ENCODE measurements at regions not wholly inside any gene's neighbourhood (a gene's known extent, or its start where the extent isn't known, plus 50 kb on each side); places are given as distances from the start of the nearest gene placed in this dataset.

DNA sequence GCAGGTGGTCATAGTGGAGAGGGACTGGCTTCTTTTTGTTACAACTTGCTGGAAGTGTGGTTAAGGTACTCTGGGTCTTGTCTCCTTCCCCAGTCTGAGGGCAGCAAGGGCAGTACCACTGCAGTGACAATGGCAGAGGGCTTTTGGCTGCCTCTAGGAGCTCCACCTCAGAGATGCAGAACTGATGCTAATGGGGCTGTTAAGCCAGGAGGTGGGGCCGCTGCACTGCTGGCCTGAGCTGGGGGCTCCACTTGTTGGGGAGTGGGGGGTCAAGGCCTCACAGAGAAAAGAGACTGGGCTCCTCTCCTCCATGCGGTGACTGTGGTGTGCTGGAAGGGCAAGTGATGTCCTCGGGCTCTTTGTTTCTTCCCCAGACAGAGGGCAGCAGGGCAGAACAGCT lies 135.7 kb downstream of the DSEL start:
- DNase-seq (ENCODE audit: low read depth in 3 of 3) = no peak

DNA sequence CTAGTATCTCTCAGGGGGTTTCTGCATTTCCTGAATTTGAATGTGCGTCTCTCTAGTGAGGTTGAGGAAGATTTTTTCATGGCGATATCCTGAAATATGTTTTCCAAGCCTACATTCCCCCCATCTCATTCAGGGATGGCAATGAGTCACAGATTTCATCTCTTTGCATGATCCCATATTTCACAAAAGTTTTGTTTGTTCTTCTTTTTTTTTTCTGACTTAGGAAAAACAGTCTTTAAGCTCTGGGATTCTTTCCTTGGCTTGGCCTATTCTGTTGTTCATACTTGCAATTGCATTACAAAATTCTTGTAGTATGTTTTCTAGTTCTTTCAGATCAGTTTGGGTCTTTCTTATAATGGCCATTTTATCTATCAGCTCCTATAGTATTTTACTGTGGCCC lies 136.5 kb downstream of the DSEL start:
- DNase-seq (ENCODE audit: low read depth in 3 of 3) = no peak

DNA sequence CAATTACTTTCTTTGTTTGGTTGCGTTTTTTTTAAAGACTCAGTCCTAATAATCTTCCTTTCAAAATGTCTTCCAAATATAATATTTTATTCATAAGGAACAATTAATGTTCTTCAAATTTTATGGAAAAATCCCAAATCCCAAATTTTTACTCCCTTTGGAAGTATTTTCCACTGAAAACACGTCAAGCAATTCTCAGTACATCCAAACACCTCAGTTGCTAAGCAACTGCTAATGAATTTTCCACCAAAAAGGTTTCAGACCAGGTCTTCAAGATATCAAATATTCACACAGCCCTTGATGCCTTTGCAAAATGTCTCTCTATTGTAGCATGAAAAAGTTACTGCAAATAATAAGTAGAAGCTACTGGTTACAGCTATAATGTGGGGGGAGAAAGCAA lies 140.1 kb downstream of the DSEL start:
- no peak for DNase-seq (ENCODE audit: low read depth in 3 of 3)

DNA sequence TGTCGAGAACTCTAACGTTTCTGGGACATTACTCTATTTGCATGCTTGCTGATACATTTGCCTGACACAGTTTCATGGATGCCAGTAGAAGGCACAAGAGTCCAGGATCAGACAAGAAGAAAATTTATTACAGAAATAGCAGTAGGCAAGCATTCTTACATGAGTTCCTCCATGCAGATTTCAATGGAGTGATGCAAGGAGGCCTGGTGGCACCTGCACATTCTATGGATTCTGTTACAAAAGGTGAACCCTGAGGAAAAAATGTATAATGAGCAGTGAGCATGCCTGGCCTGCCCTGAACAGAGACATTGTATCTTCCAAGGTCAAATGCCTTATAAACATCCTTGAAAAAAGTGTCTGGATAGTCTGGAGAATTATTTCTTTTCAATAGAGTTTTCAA lies 142.9 kb downstream of the DSEL start:
- DNase-seq (ENCODE audit: low read depth in 3 of 3) = no peak

DNA sequence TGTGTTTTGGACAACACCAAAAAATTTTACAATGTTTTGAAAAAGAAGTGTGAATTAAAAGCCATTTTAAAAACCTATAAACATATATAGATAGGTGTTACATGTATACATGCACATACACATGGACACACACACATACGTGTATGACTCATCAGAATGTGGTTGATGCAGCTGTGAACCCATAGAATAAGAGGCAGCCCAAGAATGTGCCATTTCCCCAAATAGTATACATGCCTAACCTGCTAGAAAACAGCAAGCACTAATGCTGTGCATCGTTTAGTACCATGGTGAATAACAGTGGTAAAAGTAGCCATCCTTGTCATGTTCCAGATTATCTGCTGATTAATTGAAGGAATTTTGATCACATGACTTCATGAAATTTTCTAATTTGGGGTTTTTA lies 149.0 kb downstream of the DSEL start:
- no peak for DNase-seq (ENCODE audit: low read depth in 3 of 3)

DNA sequence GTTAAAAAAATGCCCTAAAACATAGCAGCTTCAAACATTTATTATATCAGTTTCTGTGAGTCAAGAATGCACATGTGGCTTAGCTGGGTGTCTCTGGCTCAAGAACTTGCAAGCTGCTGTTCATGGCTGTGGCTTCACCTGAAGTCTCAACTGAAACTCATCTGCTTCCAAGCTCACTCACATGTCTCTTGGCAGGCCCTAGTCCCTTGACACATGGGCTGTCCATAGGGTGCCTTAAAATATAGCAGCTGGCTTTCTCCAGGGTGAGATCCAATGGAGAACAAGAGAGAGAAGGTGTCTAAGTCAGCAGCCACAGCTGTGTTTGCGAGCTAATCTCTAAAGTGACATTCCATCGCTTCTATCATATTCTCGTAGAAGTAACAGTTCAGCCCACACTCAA lies 152.8 kb downstream of the DSEL start:
- DNase-seq (ENCODE audit: low read depth in 3 of 3) = no peak

DNA sequence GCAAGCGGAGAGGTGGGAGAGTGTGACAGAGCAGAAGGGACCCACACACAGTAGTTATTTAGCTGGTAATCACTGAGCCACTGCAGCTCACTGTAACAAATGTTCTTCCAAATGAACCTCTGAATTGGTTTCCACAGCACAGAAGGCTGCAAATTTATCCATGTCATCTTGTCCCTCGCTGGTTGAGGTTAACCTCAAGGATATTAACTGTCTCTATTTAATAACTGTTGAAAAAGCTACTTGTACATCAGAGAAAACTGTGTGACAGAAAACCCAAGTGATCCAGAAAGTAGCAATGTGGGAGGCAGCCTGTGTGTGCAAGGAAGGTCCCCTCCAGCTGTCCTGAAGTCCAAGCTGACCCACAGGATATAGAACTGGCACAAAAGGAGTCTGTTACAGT lies 153.6 kb downstream of the DSEL start:
- no peak for DNase-seq (ENCODE audit: low read depth in 3 of 3)

DNA sequence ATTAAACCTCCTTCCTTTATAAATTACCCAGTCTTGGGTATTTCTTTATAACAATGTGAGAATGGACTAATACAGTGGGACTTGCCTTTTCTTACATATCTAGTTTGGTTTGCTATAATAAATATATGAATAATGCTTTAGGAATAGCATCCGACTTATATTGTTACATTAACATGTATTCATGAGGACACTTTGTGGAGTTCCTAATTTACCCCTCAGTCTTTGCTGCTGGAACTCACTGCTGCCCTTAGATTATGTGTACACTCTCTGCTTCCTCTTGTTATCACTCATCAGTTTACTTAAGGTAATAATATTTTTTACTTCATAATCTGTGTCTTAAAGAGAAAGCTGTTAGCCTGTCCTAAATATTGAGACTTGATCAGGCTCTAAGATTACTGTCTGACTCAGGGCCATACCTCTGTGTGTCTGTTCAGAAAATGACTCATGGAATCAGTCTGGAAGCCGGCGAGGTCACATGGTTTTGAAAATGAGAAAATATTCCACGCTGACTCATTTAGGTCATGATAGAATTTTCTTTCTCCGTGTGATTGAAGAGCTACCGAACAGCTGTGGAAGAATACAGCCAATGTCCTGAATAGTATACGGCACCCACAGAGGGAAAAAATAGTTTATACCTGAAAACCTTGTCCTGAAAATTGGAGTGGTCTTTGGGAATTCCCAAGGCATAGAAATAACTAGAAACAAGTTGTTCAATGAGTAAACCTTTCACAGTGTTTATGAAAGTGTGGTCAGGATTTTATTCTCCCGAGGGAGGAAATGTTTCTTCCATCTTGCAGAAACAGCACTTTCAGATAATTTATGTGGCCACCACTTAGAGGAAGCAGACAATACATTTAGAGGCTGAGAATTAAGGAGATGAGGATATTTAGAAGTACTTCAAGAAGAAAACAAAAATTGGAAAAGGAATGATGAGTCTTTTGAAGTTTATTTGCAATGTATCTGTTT lies 156.4 kb downstream of the DSEL start:
- peak; percentile 8 to 27 (median 22) for DNase-seq (ENCODE audit: low read depth in 3 of 3)

DNA sequence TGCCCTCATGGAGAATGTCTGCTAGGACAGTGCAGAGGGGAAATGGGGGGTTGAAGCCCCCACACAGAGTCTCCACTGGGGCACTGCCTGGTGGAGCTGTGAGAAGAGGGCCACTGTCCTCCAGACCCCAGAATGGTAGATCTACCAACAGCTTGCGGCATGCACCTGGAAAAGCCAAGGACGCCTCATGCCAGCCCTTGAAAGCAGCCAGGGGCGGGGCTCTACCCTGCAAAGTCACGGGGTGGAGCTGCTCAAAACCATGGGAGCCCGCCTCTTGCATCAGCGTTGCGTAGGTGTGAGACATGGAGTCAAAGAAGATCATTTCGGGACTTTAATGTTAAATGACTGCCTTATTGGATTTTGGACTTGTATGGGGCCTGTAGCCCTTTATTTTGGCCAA lies 157.6 kb downstream of the DSEL start:
- DNase-seq (ENCODE audit: low read depth in 3 of 3) = no peak

DNA sequence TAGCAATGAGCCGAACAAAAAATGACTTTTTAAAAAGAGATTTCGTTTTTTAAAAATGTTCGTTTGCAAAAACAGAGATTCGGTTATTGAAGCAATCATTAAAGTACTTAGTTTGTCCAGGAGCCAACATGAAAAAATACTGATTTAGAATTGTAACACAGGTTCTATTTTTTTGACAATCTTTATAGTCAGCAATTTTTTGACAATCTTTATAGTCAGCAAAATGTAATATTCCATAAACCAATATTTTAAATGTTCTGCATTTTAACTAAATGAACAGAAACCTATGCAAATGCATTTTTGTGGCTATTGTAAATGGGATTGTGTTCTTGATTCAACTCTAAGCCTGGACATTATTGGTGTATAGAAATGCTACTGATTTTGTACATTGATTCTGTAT lies 161.8 kb downstream of the DSEL start:
- DNase-seq (ENCODE audit: low read depth in 3 of 3) = no peak

DNA sequence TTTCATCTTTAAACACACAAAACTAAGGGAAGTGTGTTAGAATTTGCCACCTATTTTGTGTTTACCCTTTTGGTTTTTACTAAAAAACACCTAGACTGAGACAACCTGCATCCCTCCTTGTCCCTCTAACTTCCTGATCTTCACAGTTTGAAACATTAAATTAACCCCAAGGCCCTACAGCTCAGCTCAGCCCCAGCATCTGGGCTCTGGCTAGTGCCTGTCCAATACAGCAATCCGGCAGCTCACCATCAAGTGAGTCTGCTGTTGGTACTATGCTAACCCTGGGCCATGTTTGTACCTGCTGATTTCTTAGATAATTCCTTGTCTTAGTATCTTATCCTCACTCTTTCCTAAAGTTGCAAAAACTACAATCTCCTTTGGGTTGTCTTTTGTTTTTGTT lies 162.4 kb downstream of the DSEL start:
- DNase-seq (ENCODE audit: low read depth in 3 of 3) = no peak

DNA sequence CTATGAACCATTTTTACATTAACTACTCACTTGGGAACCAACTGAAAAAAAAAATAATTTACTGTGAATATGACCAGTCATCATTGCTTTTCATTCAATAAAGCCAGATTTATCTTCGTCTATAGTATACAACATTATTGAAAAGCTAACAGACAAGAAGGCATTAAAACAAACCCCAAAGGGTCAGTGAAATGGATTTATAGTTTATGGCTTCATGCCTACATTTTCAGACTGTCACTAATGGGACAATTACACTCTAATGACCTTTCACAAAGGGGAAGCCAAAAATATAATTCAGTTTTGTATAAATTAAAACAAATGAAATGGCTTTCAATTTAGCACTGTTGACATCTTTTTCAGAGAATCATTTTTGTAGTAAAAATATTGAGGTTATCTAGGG lies 169.1 kb downstream of the DSEL start:
- no peak for DNase-seq (ENCODE audit: low read depth in 3 of 3)

DNA sequence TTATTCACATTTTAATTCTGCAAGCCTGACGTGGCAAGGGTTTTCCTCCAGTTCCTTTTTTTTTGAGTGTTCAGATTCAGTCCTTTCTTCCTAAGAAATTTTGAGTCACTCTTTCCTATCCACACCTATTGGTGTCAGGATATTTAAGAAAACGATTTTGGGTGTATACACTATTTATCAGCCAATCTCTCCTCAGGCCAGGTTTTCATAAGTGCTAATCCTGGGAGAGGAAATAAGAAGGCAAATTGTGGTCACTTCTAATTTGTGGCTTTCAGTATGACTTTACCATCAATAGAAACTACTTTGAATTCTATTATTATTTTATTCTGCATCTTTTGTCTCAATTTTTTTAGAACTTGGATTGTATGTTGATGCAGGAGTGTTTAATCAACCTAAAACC lies 174.4 kb downstream of the DSEL start:
- DNase-seq (ENCODE audit: low read depth in 3 of 3) = no peak

DNA sequence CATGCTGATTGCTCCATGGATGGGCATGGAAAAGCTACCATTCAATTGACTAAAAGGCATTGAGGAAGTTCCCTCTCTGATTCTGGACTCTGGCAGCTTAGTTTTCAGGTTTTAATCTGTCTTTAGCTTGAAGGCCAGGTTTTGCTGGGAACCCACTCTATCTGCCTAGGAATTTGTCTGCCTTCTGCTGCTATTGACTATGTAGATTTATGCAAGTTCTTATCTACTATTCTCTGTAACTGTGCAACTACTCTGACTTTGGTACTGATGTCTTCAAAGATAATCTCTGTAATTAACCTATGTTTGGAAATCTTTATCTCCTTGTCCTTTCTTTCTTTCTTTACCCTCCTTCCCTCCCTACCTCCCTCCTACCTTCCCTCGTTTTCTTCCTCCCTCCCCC lies 178.8 kb downstream of the DSEL start:
- no peak for DNase-seq (ENCODE audit: low read depth in 3 of 3)

DNA sequence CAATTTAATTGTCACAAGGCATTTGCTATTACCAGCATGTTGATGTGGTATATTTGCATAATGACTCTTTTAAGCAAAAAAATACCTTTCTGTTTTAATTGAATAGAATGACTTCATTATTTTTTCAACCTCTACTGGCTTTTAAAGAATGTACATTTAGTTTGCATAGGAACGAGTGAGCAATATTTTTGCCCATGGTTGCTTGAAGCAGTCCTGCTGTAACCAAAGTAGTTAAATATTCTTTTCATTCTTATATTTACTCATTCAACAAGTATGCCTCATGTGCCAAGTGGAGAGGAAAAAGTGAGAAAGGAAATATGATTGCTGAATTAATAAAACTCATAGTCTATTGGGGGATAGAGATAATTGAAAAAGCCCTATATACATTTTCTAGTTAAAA lies 184.7 kb downstream of the DSEL start:
- no peak for DNase-seq (ENCODE audit: low read depth in 3 of 3)

DNA sequence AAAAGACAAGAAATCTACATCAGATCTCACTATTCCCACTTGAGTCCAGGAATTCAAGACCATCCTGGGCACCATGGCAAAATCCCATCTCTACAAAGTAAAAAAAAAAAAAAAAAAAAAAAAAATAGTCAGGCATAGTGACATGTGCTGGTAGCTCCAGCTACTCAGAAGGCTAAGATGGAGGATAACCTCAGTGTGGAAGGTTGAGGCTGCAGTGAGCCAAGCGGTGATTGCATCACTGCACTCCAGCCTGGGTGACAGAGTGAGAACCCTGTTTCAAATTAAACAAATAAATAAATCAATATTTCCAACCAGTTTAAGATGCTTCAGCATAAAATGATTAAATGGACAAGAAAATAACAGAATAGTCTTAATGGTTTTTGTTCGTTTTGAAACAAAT lies 197.4 kb downstream of the DSEL start:
- no peak for DNase-seq (ENCODE audit: low read depth in 3 of 3)

DNA sequence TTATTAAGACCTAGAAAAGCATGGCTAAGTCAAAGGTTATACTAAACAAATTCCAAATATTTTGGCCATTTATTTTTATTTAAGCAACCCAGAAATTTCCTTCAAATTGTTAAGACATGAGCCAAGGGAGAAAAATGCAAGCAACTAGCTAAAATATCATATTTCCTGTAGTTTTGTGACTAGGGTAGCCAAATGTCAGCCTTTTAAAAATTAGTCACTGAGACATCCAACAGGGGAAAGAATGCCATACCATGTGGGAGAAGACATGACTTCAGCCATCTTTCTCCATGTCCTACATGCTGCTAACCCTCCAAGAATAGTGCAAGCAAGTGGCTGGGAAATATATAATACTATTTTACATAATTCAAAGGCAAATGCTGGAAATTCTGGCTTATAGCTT lies 197.9 kb downstream of the DSEL start:
- DNase-seq (ENCODE audit: low read depth in 3 of 3) = no peak

DNA sequence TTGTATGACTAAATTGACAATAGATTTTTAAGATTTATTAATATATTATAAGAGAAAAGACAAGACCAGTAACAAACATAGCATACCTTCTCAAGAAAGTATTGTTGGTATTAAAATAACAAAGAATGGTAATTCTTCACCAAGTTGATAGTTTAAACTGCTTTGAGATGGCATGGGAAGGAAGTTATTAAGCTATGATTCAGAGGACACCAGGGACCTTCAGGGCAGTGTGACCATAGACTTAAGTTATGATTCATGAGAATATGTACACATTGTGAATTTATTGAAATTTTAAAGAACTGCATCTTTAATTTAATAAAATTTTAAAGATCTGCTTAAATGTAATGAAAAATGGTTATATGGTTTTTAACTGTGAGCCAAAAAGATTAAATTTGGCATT lies 205.7 kb downstream of the DSEL start:
- DNase-seq (ENCODE audit: low read depth in 3 of 3) = no peak

DNA sequence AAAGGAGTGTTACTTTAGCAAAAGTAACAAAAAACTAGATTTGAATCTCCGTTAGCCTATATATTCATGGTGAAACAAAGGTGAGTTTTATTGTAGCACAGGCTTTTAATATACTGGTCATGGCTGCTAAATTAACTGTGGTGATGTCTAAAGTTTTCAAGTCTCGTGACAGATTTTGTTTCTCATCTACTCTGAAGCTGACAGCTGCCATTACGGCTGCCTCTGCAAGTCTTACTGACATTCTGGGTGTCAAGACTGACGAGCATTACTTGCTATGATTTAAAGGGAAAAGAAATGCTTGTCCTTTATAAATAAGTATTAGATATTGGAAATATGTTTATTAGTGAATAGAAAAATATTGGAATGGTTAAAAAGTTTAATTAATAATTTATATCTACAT lies 207.7 kb downstream of the DSEL start:
- no peak for DNase-seq (ENCODE audit: low read depth in 3 of 3)

DNA sequence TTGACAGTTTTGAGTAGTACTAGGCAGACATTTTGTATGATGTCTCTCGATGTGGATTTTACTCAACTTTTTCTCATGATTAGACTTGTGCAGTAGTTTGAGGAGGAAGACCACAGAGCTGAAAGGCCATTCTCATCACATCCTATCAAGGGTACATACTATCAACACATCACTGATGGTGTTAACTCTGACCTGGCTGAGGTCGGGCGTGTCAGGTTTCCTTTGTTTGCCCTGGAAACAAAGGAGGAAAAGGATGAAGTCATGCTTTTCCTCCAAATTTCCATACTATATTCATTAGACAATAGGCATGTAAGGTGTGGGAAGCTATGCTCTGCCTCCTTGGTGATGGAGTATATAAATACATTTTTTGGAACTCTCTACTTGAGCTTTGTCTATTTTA lies 211.1 kb downstream of the DSEL start:
- no peak for DNase-seq (ENCODE audit: low read depth in 3 of 3)

DNA sequence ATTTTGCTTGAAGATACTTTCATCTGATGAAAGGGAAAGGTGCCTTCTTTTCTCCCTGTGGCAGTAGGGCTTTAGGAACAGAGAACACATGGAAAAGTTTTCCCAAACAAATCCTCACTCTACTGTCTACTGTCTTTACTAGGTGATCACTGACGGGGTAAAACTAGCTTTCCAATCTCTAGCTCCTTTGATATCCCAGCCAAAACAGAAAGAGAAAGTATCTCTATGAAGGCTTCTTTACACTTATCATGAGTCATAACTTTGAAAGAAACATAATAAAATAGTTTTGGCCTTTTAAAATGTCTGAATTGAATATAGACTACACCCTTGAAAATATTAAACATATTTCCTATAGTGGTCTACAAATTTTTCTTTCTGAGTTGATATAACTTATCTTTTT lies 214.5 kb downstream of the DSEL start:
- no peak for DNase-seq (ENCODE audit: low read depth in 3 of 3)

DNA sequence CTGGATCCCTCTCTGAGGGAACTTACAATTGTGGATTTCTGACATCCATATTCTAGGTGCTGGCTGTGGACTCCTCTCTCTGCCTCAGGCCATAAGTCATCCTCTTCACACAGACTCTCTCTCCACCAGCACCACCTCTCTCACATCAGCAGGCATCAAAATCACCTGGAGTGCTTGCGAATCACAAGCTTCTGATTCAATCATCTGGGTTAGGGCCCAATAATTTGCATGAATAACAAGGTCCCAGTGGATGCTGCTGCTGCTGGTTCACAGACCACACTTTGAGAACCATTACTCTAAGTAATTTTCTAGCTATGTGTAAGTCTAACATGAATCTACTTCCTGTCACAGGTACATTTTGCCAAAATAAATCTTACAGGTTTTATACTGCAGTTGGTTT lies 214.9 kb downstream of the DSEL start:
- no peak for DNase-seq (ENCODE audit: low read depth in 3 of 3)

DNA sequence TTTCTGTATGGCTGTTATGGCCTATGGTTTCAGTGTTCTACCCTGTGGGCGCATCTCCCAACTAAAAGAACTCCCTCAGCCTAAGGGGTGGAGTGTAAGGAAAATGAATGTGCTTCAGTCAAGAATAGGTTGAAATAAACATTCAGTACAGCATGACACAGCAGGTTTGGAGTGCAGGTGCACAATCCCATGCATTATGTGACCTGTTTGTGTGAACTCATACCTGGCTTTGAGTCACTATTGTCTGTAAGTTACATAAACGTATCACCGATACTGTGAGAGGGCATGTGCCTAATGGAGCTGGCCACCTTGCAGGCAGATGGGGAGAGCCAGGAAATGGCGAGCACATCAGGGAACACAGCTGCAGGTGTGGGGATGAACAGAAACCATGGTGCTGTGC lies 216.0 kb downstream of the DSEL start:
- DNase-seq (ENCODE audit: low read depth in 3 of 3) = no peak

DNA sequence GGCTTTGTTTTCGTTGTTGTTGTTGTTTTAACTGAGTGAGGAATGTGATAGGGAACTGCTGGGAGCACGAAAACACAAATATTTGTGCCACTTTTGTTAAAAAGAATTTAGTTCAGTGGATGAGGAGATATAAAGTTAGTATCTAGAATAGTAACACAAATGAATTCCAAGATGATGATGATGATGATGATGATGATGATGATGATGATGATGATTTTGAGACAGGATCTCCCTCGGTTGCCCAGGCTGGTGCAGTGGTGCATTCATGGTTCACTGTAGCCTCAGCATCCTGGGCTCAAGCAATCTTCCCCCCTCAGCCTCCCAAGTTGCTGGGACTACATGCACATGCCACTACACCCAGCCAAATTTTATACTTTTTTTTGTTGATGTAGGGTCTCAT lies 223.7 kb downstream of the DSEL start:
- DNase-seq (ENCODE audit: low read depth in 3 of 3) = no peak

All from stimulated activated CD4-positive, alpha-beta T cell treated with anti-CD3 and anti-CD28 coated beads, TNF-alpha, amount 100 ng/mL, for 48 hours (primary cell).